ENCODE measurements at regions not wholly inside any gene's neighbourhood (a gene's known extent, or its start where the extent isn't known, plus 50 kb on each side); places are given as distances from the start of the nearest gene placed in this dataset.

GRCh38 chr13:63578796-63579195 lies 2163.1 kb upstream of the PCDH20 start:
- TF ChIP-seq SUZ12 (IDR thresholded peaks at IDR 0.05; ENCODE audit: extremely low read depth, insufficient read depth, insufficient read length) (no peak), YY1 (IDR thresholded peaks at IDR 0.05; ENCODE audit: insufficient read depth, insufficient read length) (no peak), ZNF274 (IDR thresholded peaks at IDR 0.05; ENCODE audit: low read depth, low read length) (no peak)
